RKO (cell line): ENCODE measurements at regions not wholly inside any gene's neighbourhood (a gene's known extent, or its start where the extent isn't known, plus 50 kb on each side); places are given as distances from the start of the nearest gene placed in this dataset.
"Not testable (repeated sequence)": the region's sequence is repeated elsewhere in the genome, so short reads cannot be mapped to it uniquely, and the experiment has no call there.

Source experiments
- DNase-seq: peaks from one replicate; pipeline ENCODE4 v3.0.0-alpha.2; 2016; ENCODE audit warnings: low spot score

GRCh38 chr11:87767615-87768014 is 407.6 kb downstream of the RAB38 start:
- no peak for DNase-seq

GRCh38 chr11:87764075-87764474 is 411.2 kb downstream of the RAB38 start:
- not testable (repeated sequence) for DNase-seq

- DNase-seq: no peak
Observed at GRCh38 chr11:87754685-87755084, 420.6 kb downstream of the RAB38 start.

- DNase-seq: no peak
Observed at GRCh38 chr11:87753143-87753542, 422.1 kb downstream of the RAB38 start.

- no peak for DNase-seq
Observed at GRCh38 chr11:87743007-87743406, 432.2 kb downstream of the RAB38 start.

- DNase-seq: no peak
Observed at GRCh38 chr11:87740968-87741367, 434.3 kb downstream of the RAB38 start.

GRCh38 chr11:87740451-87740850 is 434.8 kb downstream of the RAB38 start:
- DNase-seq: no peak

- DNase-seq: no peak
Observed at GRCh38 chr11:87739766-87740165, 435.5 kb downstream of the RAB38 start.

- no peak for DNase-seq
Observed at GRCh38 chr11:87739261-87739660, 436.0 kb downstream of the RAB38 start.

GRCh38 chr11:87736928-87737327 is 438.3 kb downstream of the RAB38 start:
- DNase-seq: no peak

GRCh38 chr11:87726506-87726905 is 448.7 kb downstream of the RAB38 start:
- DNase-seq: no peak

GRCh38 chr11:87724358-87724757 is 450.9 kb downstream of the RAB38 start:
- no peak for DNase-seq

GRCh38 chr11:87722756-87723565 is 452.3 kb downstream of the RAB38 start:
- DNase-seq: peak; percentile 18

- DNase-seq: no peak
Observed at GRCh38 chr11:87719326-87720073, 455.7 kb downstream of the RAB38 start.

- DNase-seq: no peak
Observed at GRCh38 chr11:87712802-87713202, 462.4 kb downstream of the RAB38 start.

- DNase-seq: no peak
Observed at GRCh38 chr11:87712391-87712790, 462.9 kb downstream of the RAB38 start.

- not testable (repeated sequence) for DNase-seq
Observed at GRCh38 chr11:87703589-87703988, 471.7 kb downstream of the RAB38 start.

- no peak for DNase-seq
Observed at GRCh38 chr11:87675993-87676392, 499.2 kb downstream of the RAB38 start.

GRCh38 chr11:87666730-87667129 is 508.5 kb downstream of the RAB38 start:
- DNase-seq: no peak

- DNase-seq: no peak
Observed at GRCh38 chr11:87662287-87662686, 513.0 kb downstream of the RAB38 start.

GRCh38 chr11:87660926-87661660 is 514.1 kb downstream of the RAB38 start:
- DNase-seq: no peak

- DNase-seq: no peak
Observed at GRCh38 chr11:87659807-87660206, 515.4 kb downstream of the RAB38 start.

- DNase-seq: no peak
Observed at GRCh38 chr11:87645626-87646025, 529.6 kb downstream of the RAB38 start.
